ENCODE measurements at regions not wholly inside any gene's neighbourhood (a gene's known extent, or its start where the extent isn't known, plus 50 kb on each side); places are given as distances from the start of the nearest gene placed in this dataset.
"Not testable (repeated sequence)": the region's sequence is repeated elsewhere in the genome, so short reads cannot be mapped to it uniquely, and the experiment has no call there.

GRCh38 chr6:104676679-104677078 is 183.0 kb downstream of the HACE1 start:
- H3K36me3 Mint-ChIP-seq (ENCODE audit: low read depth); H3K4me3 Mint-ChIP-seq; H3K27me3 Mint-ChIP-seq (ENCODE audit: low read depth); H3K27ac Mint-ChIP-seq; H3K4me1 Mint-ChIP-seq (ENCODE audit: low read depth); CTCF ChIA-PET; intact Hi-C loops (cut with micrococcal nuclease); DNase-seq: not testable (repeated sequence)
- H3K9me3 Mint-ChIP-seq, result peaks cover 17% of the 10 kb centered on the region

GRCh38 chr6:104675161-104675560 is 184.6 kb downstream of the HACE1 start:
- H3K27me3 Mint-ChIP-seq (ENCODE audit: low read depth); H3K4me1 Mint-ChIP-seq (ENCODE audit: low read depth); H3K27ac Mint-ChIP-seq; intact Hi-C loops (cut with micrococcal nuclease); DNase-seq; H3K4me3 Mint-ChIP-seq; H3K36me3 Mint-ChIP-seq (ENCODE audit: low read depth): not testable (repeated sequence)
- CTCF ChIA-PET, result interaction anchor here (0.9 kb wide), 1 partner anchor 8 kb away, joined by 4 read pairs; no protein-coding TSS in a partner anchor
- peaks cover 17% of the 10 kb centered on the region for H3K9me3 Mint-ChIP-seq

- H3K4me1 Mint-ChIP-seq (ENCODE audit: low read depth); H3K27me3 Mint-ChIP-seq (ENCODE audit: low read depth); intact Hi-C loops (cut with micrococcal nuclease); CTCF ChIA-PET; H3K4me3 Mint-ChIP-seq; H3K27ac Mint-ChIP-seq; DNase-seq; H3K36me3 Mint-ChIP-seq (ENCODE audit: low read depth): not testable (repeated sequence)
- peaks cover 17% of the 10 kb centered on the region for H3K9me3 Mint-ChIP-seq
These were observed 186.6 kb downstream of the HACE1 start for GRCh38 chr6:104673078-104673477.

DNA sequence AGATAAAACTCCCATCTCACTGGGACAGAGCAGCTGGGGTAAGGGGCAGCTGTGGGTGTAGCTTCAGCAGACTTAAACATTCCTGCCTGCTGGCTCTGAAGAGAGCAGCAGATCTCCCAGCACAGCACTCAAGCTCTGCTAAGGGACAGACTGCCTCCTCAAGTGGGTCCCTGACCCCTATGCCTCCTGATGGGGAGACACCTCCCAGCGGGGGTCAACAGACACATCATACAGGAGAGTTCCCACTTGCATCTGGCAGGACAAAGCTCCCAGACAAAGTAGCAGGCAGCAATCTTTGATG is 188.2 kb downstream of the HACE1 start:
- CTCF ChIA-PET; H3K27me3 Mint-ChIP-seq (ENCODE audit: low read depth): not testable (repeated sequence)
- H3K9me3 Mint-ChIP-seq, result peaks cover 17% of the 10 kb centered on the region

DNA sequence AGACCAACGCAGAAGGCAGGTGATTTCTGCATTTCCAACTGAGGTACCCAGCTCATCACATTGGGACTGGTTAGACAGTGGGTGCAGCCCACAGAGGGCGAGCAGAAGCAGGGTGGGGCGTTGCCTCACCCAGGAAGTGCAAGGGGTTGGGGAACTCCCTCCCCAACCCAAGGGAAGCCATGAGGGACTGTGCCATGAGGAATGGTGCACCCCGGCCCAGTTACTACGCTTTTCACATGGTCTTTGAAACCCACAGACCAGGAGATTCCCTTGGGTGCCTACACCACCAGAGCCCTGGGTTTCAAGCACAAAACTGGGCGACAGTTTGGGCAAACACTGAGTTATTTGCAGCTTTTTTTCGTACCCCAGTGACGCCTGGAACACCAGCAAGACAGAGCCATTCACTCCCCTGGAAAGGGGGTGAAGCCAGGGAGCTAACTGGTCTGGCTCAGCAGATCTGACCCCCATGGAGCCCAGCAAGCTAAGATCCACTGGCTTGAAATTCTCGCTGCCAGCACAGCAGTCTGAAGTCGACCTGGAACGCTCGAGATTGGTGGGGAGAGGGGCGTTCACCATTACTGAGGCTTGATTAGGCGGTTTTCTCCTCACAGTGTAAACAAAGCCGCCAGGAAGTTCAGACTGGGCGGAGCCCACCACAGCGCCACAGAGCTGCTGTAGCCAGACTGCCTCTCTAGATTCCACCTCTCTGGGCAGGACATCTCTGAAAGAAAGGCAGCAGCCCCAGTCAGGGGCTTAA is 188.7 kb downstream of the HACE1 start:
- H3K36me3 Mint-ChIP-seq (ENCODE audit: low read depth); CTCF ChIA-PET; H3K4me3 Mint-ChIP-seq; intact Hi-C loops (cut with micrococcal nuclease); DNase-seq; H3K4me1 Mint-ChIP-seq (ENCODE audit: low read depth); H3K27ac Mint-ChIP-seq; H3K27me3 Mint-ChIP-seq (ENCODE audit: low read depth): not testable (repeated sequence)
- peaks cover 17% of the 10 kb centered on the region for H3K9me3 Mint-ChIP-seq

More for the DNA sequence above, 188.2 kb downstream of the HACE1 start:
- intact Hi-C loops (cut with micrococcal nuclease); H3K36me3 Mint-ChIP-seq (ENCODE audit: low read depth); DNase-seq; H3K4me1 Mint-ChIP-seq (ENCODE audit: low read depth); H3K27ac Mint-ChIP-seq; H3K4me3 Mint-ChIP-seq: not testable (repeated sequence)

GRCh38 chr6:104669483-104669882 is 190.2 kb downstream of the HACE1 start:
- CTCF ChIA-PET, result no interaction called here
- Mint-ChIP-seq H3K4me3 (no peak overlapping the region), H3K4me1 (ENCODE audit: low read depth) (no peaks in the 10 kb centered on the region), H3K27ac (no peak overlapping the region), H3K9me3 (peaks cover 12% of the 10 kb centered on the region), H3K36me3 (ENCODE audit: low read depth) (peaks cover 4% of the 10 kb centered on the region), H3K27me3 (ENCODE audit: low read depth) (peaks cover 4% of the 10 kb centered on the region)
- no peak for DNase-seq
- intact Hi-C loops (cut with micrococcal nuclease), result no loop called here

- Mint-ChIP-seq H3K4me3 (no peak overlapping the region), H3K27ac (no peak overlapping the region), H3K4me1 (ENCODE audit: low read depth) (no peaks in the 10 kb centered on the region), H3K9me3 (no peaks in the 10 kb centered on the region), H3K27me3 (ENCODE audit: low read depth) (no peaks in the 10 kb centered on the region), H3K36me3 (ENCODE audit: low read depth) (peaks cover 1% of the 10 kb centered on the region)
- DNase-seq, result no peak
- CTCF ChIA-PET, result no interaction called here
- intact Hi-C loops (cut with micrococcal nuclease), result no loop called here
These were observed 203.5 kb downstream of the HACE1 start for GRCh38 chr6:104656235-104656634.

GRCh38 chr6:104653781-104654180 is 205.9 kb downstream of the HACE1 start:
- Mint-ChIP-seq H3K4me3 (no peak overlapping the region), H3K4me1 (ENCODE audit: low read depth) (no peaks in the 10 kb centered on the region), H3K36me3 (ENCODE audit: low read depth) (peaks cover 1% of the 10 kb centered on the region), H3K9me3 (no peaks in the 10 kb centered on the region), H3K27me3 (ENCODE audit: low read depth) (no peaks in the 10 kb centered on the region), H3K27ac (no peak overlapping the region)
- intact Hi-C loops (cut with micrococcal nuclease), result no loop called here
- DNase-seq, result no peak
- CTCF ChIA-PET, result interaction anchor here (0.6 kb wide), 1 partner anchor 340 kb away, joined by 3 read pairs; no protein-coding TSS in a partner anchor

DNA sequence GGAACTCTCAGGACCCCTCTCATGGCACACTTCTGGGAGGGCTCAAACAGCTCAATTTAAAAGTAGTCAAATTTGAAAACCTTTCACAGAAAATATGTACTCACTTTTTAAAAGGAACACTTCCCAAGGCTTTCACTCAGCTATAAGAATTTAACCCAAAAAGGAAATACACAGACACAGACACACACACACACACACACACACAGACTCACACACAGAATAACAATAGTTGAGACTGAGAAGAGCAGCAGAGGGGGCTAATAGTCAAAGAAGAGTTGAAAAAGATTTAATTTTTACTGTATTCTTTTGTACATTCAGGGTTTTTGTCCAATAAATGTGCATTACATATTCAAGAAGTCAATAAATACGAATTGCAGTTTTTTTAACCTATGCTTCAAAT is 211.4 kb downstream of the HACE1 start:
- H3K27me3 Mint-ChIP-seq (ENCODE audit: low read depth), result peaks cover 9% of the 10 kb centered on the region
- no peak overlapping the region for H3K27ac Mint-ChIP-seq
- CTCF ChIA-PET, result no interaction called here
- no peak for DNase-seq
- intact Hi-C loops (cut with micrococcal nuclease), result no loop called here
- no peaks in the 10 kb centered on the region for H3K36me3 Mint-ChIP-seq (ENCODE audit: low read depth)
- no peaks in the 10 kb centered on the region for H3K4me1 Mint-ChIP-seq (ENCODE audit: low read depth)
- H3K4me3 Mint-ChIP-seq, result no peak overlapping the region
- H3K9me3 Mint-ChIP-seq, result no peaks in the 10 kb centered on the region

- DNase-seq, result no peak
- Mint-ChIP-seq H3K4me1 (ENCODE audit: low read depth) (peaks cover 3% of the 10 kb centered on the region), H3K9me3 (no peaks in the 10 kb centered on the region), H3K27ac (no peak overlapping the region), H3K27me3 (ENCODE audit: low read depth) (peaks cover 9% of the 10 kb centered on the region), H3K36me3 (ENCODE audit: low read depth) (no peaks in the 10 kb centered on the region), H3K4me3 (no peak overlapping the region)
- intact Hi-C loops (cut with micrococcal nuclease), result no loop called here
- CTCF ChIA-PET, result no interaction called here
These were observed 214.9 kb downstream of the HACE1 start for GRCh38 chr6:104644848-104645247.

DNA sequence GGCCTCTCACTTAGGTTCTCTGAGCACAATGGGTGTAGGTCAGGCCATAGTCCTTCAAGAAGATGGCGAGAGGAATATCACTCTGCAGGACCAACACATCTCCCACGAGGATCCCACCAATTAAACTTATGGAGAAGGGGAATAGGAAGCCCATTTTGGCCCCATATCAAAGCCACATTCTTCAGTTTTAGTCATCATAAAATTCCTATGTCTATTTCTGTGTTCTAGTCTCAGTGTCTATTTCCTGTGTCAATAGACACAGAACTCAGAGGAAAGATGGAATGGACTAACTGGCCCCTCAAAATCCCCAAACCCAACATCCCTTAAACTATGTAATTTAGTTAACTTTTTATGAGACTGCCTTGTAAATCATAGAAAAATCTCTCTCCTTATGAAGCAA is 216.8 kb downstream of the HACE1 start:
- H3K36me3 Mint-ChIP-seq (ENCODE audit: low read depth), result no peaks in the 10 kb centered on the region
- peaks cover 5% of the 10 kb centered on the region for H3K4me1 Mint-ChIP-seq (ENCODE audit: low read depth)
- H3K9me3 Mint-ChIP-seq, result no peaks in the 10 kb centered on the region
- peaks cover 9% of the 10 kb centered on the region for H3K27me3 Mint-ChIP-seq (ENCODE audit: low read depth)
- DNase-seq, result no peak
- CTCF ChIA-PET, result no interaction called here
- no peak overlapping the region for H3K27ac Mint-ChIP-seq
- no peak overlapping the region for H3K4me3 Mint-ChIP-seq
- intact Hi-C loops (cut with micrococcal nuclease), result no loop called here

- intact Hi-C loops (cut with micrococcal nuclease), result no loop called here
- no peak for DNase-seq
- H3K36me3 Mint-ChIP-seq (ENCODE audit: low read depth), result no peaks in the 10 kb centered on the region
- CTCF ChIA-PET, result interaction anchor here (0.6 kb wide), 1 partner anchor 10 kb away, joined by 4 read pairs; no protein-coding TSS in a partner anchor
- H3K4me3 Mint-ChIP-seq, result no peak overlapping the region
- H3K27me3 Mint-ChIP-seq (ENCODE audit: low read depth), result peaks cover 2% of the 10 kb centered on the region
- no peak overlapping the region for H3K27ac Mint-ChIP-seq
- peaks cover 5% of the 10 kb centered on the region for H3K4me1 Mint-ChIP-seq (ENCODE audit: low read depth)
- H3K9me3 Mint-ChIP-seq, result no peaks in the 10 kb centered on the region
These were observed 219.0 kb downstream of the HACE1 start for GRCh38 chr6:104640761-104641160.

DNA sequence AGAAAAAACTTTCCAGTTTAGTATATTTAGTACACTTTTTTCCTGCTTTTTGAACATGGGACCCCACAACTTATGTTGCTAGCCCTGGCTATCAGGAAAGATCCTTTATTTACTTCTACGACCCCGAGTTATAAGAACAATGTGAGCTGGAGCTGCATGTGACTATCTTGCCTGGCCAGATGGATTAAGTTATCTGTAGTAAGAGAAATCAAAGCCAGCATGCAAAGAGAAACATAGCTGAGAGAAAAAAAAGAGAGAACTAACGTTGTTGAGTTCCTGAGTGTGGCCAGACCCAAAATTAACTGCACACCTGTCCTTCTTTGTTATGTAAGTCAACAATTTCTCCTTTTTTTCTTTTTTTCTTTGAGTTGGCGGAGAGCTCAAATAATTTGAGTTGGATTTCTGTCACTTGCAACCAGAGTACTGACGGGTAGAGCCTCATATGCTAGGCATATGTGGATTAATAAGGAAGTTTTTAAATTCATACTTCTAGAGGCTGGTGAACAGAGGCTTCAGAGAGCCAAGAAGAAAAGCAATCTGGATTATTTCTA is 219.5 kb downstream of the HACE1 start:
- Mint-ChIP-seq H3K27me3 (ENCODE audit: low read depth) (no peaks in the 10 kb centered on the region), H3K36me3 (ENCODE audit: low read depth) (no peaks in the 10 kb centered on the region), H3K27ac (no peak overlapping the region), H3K4me1 (ENCODE audit: low read depth) (peaks cover 5% of the 10 kb centered on the region), H3K4me3 (no peak overlapping the region), H3K9me3 (no peaks in the 10 kb centered on the region)
- intact Hi-C loops (cut with micrococcal nuclease), result no loop called here
- CTCF ChIA-PET, result interaction anchor here (0.6 kb wide), 1 partner anchor 9 kb away, joined by 4 read pairs; no protein-coding TSS in a partner anchor
- DNase-seq, result no peak
